GM18909 (cell line): ENCODE measurements at regions not wholly inside any gene's neighbourhood (a gene's known extent, or its start where the extent isn't known, plus 50 kb on each side); places are given as distances from the start of the nearest gene placed in this dataset.

Experiments used
- ATAC-seq: cut with Tn5 transposase; IDR thresholded peaks from one replicate; pipeline ENCODE4 v1.9.1; 2021; ENCODE audit warnings: mild to moderate bottlenecking; ENCODE audit not compliant: unreplicated experiment, poor library complexity

GRCh38 chr4:62144431-62144830, 944.3 kb downstream of the ADGRL3 start:
- ATAC-seq = no peak

GRCh38 chr4:62135565-62136156, 935.5 kb downstream of the ADGRL3 start:
- ATAC-seq = no peak

- no peak for ATAC-seq
Measured at GRCh38 chr4:62133977-62134376, 933.9 kb downstream of the ADGRL3 start.

DNA sequence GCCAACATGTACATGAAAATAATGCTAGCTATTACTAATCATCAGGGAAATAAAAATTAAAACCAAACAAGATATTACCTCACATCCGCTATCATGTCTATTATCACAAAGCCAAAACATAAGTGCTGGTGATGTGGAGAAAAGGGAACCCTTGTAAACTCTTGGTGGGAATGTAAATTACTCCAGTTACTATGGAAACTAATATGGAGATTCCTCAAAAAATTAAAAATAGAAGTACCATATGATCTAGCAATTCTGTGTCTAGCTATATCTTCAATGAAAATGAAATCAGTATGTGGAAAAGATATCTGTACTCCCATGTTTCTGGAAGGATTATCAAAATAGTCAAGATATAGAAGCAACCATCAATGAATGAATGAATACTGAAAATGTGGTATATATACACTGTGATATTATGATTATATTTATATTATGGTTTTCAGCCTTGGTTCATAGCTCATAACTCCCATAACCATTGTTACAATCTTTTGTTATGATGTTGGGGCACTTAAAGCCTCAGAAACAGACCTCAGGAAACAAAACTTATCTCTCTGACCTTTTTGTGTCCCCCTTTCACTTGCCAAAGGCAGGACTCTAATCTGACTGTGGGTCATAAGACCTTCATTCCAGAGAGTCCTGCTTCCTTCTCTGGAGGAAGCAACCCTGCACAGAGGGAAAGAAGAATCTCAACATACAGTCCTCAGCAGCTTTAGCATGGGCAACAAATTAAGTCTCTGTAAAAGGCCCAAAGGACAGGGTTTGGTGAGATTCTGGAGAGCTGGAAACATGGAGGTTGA, 933.2 kb downstream of the ADGRL3 start:
- ATAC-seq = no peak

DNA sequence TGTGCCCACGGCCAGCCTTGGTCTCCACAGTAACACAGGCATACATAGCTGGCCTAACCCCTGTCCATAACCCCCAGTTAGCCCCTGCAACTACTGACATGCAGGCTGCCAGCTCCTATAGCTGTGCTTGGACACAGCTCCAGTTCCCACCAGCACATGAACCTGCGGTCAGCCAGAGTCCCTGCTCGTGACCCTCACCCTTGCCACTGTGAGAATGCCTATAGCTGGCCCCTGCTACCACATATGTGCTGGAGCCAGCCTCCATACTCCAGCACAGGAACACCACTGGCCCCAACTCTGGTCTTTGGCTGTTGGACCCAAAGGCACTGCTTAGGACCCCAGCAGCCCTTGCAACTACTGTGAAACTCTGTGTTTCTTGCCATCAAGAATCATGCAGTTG, 930.9 kb downstream of the ADGRL3 start:
- no peak for ATAC-seq

DNA sequence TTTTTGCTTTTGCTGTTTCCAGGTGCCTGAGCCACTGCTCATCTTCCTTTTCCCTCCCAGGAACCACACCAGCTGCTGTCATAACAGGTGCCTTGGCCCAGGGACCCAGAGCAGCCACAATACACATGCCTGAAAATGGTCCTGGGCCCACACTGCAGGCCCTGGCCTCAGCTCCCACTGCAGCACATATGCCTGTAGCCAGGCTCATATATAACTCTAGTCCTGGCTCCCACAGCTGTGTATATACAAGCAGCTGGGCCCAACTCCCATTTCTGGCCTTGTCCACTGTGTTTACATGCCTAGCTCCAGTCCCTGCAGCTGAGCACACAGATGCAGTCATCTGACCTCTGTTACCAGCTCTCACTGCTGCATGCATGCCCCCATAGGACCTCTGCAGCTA, 930.5 kb downstream of the ADGRL3 start:
- no peak for ATAC-seq

DNA sequence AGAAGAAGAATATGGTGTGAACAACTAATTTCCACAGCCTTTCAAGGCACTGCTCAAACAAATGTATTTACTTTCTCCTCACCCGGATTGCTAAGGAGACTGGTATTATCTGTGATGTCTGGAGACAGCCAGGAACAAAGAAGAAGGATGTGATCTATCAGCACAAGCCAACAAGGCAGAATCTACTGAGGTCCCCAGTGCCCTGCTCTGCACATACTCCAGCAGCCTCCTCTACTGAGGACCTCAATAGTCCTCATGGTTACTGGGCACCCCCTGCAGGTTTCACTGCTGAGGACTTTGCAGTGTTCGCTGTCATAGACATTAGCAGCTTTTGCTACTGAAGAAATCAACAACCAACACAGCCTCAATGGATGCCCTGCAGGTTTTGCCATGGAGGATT, 930.1 kb downstream of the ADGRL3 start:
- ATAC-seq = no peak
